ENCODE measurements at regions not wholly inside any gene's neighbourhood (a gene's known extent, or its start where the extent isn't known, plus 50 kb on each side); places are given as distances from the start of the nearest gene placed in this dataset.

DNA sequence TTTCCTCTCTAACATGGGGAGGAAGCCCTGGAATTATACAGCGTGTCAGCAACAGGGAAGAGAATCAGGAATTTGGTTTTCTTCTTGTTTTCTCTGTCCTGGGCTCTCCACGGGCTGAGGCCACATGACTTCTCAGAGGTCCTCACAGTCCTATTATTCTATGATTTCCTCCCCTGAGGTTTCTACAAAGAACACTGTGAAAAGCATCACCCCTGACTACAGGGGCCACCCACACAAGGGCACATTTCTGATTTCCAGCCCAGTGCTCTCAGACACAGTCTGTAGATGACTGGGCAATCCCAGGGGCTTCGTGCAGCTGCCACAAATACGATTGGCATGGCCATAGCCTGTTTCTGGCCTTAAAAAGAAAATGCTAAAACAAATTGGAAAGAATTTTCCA, 284.9 kb downstream of the CEMIP2 start:
- Histone ChIP-seq H3K4me2 (ENCODE audit: low read length) (no peak overlapping the region), H3K27ac (ENCODE audit: low read depth, low read length) (no peak overlapping the region), H3K9me3 (ENCODE audit: control insufficient read depth, insufficient read depth, low read length) (no peaks in the 10 kb centered on the region), H3K9me2 (replicated peaks; ENCODE audit: control insufficient read depth, low read length) (no peaks in the 10 kb centered on the region), H3K27me3 (ENCODE audit: control insufficient read depth, low read length) (0 out of 2 replicates have a peak, but pooled peaks cover 3% of the 10 kb centered on the region), H3K4me1 (ENCODE audit: control insufficient read depth, low read length) (no peaks in the 10 kb centered on the region), H3K4me3 (ENCODE audit: low read length) (no peak overlapping the region), H4K20me1 (ENCODE audit: control insufficient read depth, insufficient read depth, low read depth, low read length) (no peaks in the 10 kb centered on the region), H3K79me2 (ENCODE audit: control insufficient read depth, low read length) (no peaks in the 10 kb centered on the region), H3F3A (ENCODE audit: control insufficient read depth, insufficient read depth) (no peaks in the 10 kb centered on the region), H3K36me3 (ENCODE audit: control insufficient read depth, low read length) (no peaks in the 10 kb centered on the region)
- TF ChIP-seq, protein P1, sequence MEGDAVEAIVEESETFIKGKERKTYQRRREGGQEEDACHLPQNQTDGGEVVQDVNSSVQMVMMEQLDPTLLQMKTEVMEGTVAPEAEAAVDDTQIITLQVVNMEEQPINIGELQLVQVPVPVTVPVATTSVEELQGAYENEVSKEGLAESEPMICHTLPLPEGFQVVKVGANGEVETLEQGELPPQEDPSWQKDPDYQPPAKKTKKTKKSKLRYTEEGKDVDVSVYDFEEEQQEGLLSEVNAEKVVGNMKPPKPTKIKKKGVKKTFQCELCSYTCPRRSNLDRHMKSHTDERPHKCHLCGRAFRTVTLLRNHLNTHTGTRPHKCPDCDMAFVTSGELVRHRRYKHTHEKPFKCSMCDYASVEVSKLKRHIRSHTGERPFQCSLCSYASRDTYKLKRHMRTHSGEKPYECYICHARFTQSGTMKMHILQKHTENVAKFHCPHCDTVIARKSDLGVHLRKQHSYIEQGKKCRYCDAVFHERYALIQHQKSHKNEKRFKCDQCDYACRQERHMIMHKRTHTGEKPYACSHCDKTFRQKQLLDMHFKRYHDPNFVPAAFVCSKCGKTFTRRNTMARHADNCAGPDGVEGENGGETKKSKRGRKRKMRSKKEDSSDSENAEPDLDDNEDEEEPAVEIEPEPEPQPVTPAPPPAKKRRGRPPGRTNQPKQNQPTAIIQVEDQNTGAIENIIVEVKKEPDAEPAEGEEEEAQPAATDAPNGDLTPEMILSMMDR (IDR thresholded peaks at IDR 0.05; ENCODE audit: low read depth, low read length, poor library complexity, severe bottlenecking) = no peak
- TF ChIP-seq EZH2phosphoT487 (IDR thresholded peaks at IDR 0.05; ENCODE audit: borderline replicate concordance, low read length) = no peak

DNA sequence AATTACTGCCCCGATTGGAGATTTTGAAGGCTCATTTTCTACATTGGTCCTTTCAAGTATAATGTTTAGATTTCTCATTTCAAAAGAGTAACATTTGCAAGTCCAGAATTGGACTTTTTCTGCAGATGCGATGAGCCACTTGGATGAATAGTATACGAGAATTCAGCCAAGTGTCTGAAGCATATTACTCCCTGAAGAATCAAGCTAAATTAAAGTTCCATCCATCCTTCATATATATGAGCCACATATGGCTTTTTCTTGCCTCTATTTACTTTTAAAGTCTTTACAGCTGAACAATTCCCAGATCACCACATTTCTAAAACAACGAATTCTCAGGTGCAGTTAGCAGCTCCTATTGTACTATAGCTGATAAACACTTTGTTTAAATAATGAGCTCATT, 288.7 kb downstream of the CEMIP2 start:
- TF ChIP-seq EZH2phosphoT487 (IDR thresholded peaks at IDR 0.05; ENCODE audit: borderline replicate concordance, low read length) = no peak
- TF ChIP-seq, protein P1 (IDR thresholded peaks at IDR 0.05; ENCODE audit: low read depth, low read length, poor library complexity, severe bottlenecking) = no peak
- Histone ChIP-seq H3K4me2 (ENCODE audit: low read length) (no peak overlapping the region), H3K4me3 (ENCODE audit: low read length) (no peak overlapping the region), H3K9me2 (replicated peaks; ENCODE audit: control insufficient read depth, low read length) (no peaks in the 10 kb centered on the region), H3K4me1 (ENCODE audit: control insufficient read depth, low read length) (no peaks in the 10 kb centered on the region), H3K9me3 (ENCODE audit: control insufficient read depth, insufficient read depth, low read length) (no peaks in the 10 kb centered on the region), H3K36me3 (ENCODE audit: control insufficient read depth, low read length) (no peaks in the 10 kb centered on the region), H4K20me1 (ENCODE audit: control insufficient read depth, insufficient read depth, low read depth, low read length) (no peaks in the 10 kb centered on the region), H3F3A (ENCODE audit: control insufficient read depth, insufficient read depth) (no peaks in the 10 kb centered on the region), H3K79me2 (ENCODE audit: control insufficient read depth, low read length) (no peaks in the 10 kb centered on the region), H3K27ac (ENCODE audit: low read depth, low read length) (no peak overlapping the region), H3K27me3 (ENCODE audit: control insufficient read depth, low read length) (no peaks in the 10 kb centered on the region)

DNA sequence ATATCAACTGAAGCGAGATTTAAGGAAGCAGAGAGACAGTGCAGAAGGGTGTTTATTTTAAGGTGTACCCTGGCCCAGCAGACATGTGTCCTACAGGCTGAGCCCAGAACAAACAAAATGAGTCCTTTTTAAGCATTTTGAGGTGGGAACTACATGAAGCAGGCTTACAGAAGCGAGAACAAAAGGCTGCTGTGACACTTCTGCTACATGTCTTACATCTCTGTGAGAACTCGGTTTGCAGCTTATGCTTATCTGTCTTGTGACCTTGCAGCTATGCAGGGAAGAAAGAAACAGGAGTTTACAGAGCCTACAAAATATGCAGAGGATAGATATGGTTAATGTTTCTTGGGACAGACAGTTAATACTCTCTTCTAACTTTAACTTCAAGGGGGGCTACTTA, 295.9 kb downstream of the CEMIP2 start:
- H4K20me1 ChIP-seq (ENCODE audit: control insufficient read depth, insufficient read depth, low read depth, low read length) = no peaks in the 10 kb centered on the region
- H3K27ac ChIP-seq (ENCODE audit: low read depth, low read length) = no peak overlapping the region
- no peak overlapping the region for H3K4me2 ChIP-seq (ENCODE audit: low read length)
- H3K4me1 ChIP-seq (ENCODE audit: control insufficient read depth, low read length) = no peaks in the 10 kb centered on the region
- H3K79me2 ChIP-seq (ENCODE audit: control insufficient read depth, low read length) = no peaks in the 10 kb centered on the region
- H3K9me3 ChIP-seq (ENCODE audit: control insufficient read depth, insufficient read depth, low read length) = no peaks in the 10 kb centered on the region
- no peaks in the 10 kb centered on the region for H3K27me3 ChIP-seq (ENCODE audit: control insufficient read depth, low read length)
- H3K36me3 ChIP-seq (ENCODE audit: control insufficient read depth, low read length) = no peaks in the 10 kb centered on the region
- H3K4me3 ChIP-seq (ENCODE audit: low read length) = no peak overlapping the region
- H3F3A ChIP-seq (ENCODE audit: control insufficient read depth, insufficient read depth) = no peaks in the 10 kb centered on the region
- no peaks in the 10 kb centered on the region for H3K9me2 ChIP-seq (replicated peaks; ENCODE audit: control insufficient read depth, low read length)
- no peak for TF ChIP-seq EZH2phosphoT487 (IDR thresholded peaks at IDR 0.05; ENCODE audit: borderline replicate concordance, low read length)
- TF ChIP-seq, protein P1 (IDR thresholded peaks at IDR 0.05; ENCODE audit: low read depth, low read length, poor library complexity, severe bottlenecking) = no peak

DNA sequence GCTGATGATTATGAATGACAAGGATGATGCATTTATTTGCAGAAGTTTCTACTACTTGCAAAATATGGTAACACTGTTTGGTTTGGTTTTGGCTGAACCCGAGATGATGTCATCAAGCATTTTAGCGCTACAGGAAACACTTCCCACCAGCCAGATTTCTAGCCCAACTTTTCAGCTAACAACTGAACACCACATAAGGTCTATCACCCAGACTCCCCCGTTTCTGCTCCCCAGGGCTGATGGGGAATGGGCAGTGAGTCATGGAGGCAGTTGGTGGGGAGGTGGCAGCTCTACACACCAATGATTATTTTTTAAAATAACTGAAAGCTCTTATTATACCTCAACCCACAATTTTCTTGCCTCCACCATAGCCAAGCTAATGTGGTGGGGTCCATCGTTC, 302.9 kb downstream of the CEMIP2 start:
- Histone ChIP-seq H3K36me3 (ENCODE audit: control insufficient read depth, low read length) (no peaks in the 10 kb centered on the region), H3K27ac (ENCODE audit: low read depth, low read length) (no peak overlapping the region), H3K4me1 (ENCODE audit: control insufficient read depth, low read length) (no peaks in the 10 kb centered on the region), H3F3A (ENCODE audit: control insufficient read depth, insufficient read depth) (no peaks in the 10 kb centered on the region), H4K20me1 (ENCODE audit: control insufficient read depth, insufficient read depth, low read depth, low read length) (no peaks in the 10 kb centered on the region), H3K4me3 (ENCODE audit: low read length) (no peak overlapping the region), H3K4me2 (ENCODE audit: low read length) (no peak overlapping the region), H3K9me2 (replicated peaks; ENCODE audit: control insufficient read depth, low read length) (no peaks in the 10 kb centered on the region), H3K79me2 (ENCODE audit: control insufficient read depth, low read length) (no peaks in the 10 kb centered on the region), H3K9me3 (ENCODE audit: control insufficient read depth, insufficient read depth, low read length) (no peaks in the 10 kb centered on the region), H3K27me3 (ENCODE audit: control insufficient read depth, low read length) (no peaks in the 10 kb centered on the region)
- TF ChIP-seq, protein P1 (IDR thresholded peaks at IDR 0.05; ENCODE audit: low read depth, low read length, poor library complexity, severe bottlenecking) = no peak
- no peak for TF ChIP-seq EZH2phosphoT487 (IDR thresholded peaks at IDR 0.05; ENCODE audit: borderline replicate concordance, low read length)
